ENCODE measurements at regions not wholly inside any gene's neighbourhood (a gene's known extent, or its start where the extent isn't known, plus 50 kb on each side); places are given as distances from the start of the nearest gene placed in this dataset.

GRCh38 chr16:82433042-82433441, 193.7 kb upstream of the CDH13 start:
- DNase-seq: no peak
- in situ Hi-C loops (cut with MboI; ENCODE audit: low pct_unique_long_range_greater_than_20kb, low sequenced_read_pairs): no loop called here

- no peak for DNase-seq
- in situ Hi-C loops (cut with MboI; ENCODE audit: low pct_unique_long_range_greater_than_20kb, low sequenced_read_pairs): no loop called here
Measured at GRCh38 chr16:82432261-82432660, 194.5 kb upstream of the CDH13 start.

- in situ Hi-C loops (cut with MboI; ENCODE audit: low pct_unique_long_range_greater_than_20kb, low sequenced_read_pairs): no loop called here
- DNase-seq: no peak
Measured at GRCh38 chr16:82425661-82426060, 201.1 kb upstream of the CDH13 start.

- DNase-seq: no peak
- in situ Hi-C loops (cut with MboI; ENCODE audit: low pct_unique_long_range_greater_than_20kb, low sequenced_read_pairs): no loop called here
Measured at GRCh38 chr16:82421851-82422250, 204.9 kb upstream of the CDH13 start.

- no peak for DNase-seq
- in situ Hi-C loops (cut with MboI; ENCODE audit: low pct_unique_long_range_greater_than_20kb, low sequenced_read_pairs): no loop called here
Measured at GRCh38 chr16:82419332-82419731, 207.4 kb upstream of the CDH13 start.

- in situ Hi-C loops (cut with MboI; ENCODE audit: low pct_unique_long_range_greater_than_20kb, low sequenced_read_pairs): no loop called here
- DNase-seq: no peak
Measured at GRCh38 chr16:82414476-82414875, 212.3 kb upstream of the CDH13 start.

GRCh38 chr16:82412770-82413169, 214.0 kb upstream of the CDH13 start:
- in situ Hi-C loops (cut with MboI; ENCODE audit: low pct_unique_long_range_greater_than_20kb, low sequenced_read_pairs): no loop called here

GRCh38 chr16:82405736-82406135, 221.0 kb upstream of the CDH13 start:
- no peak for DNase-seq
- in situ Hi-C loops (cut with MboI; ENCODE audit: low pct_unique_long_range_greater_than_20kb, low sequenced_read_pairs): no loop called here

More at GRCh38 chr16:82412770-82413169, 214.0 kb upstream of the CDH13 start:
- DNase-seq: no peak

GRCh38 chr16:82404586-82405315, 222.0 kb upstream of the CDH13 start:
- no peak for DNase-seq
- in situ Hi-C loops (cut with MboI; ENCODE audit: low pct_unique_long_range_greater_than_20kb, low sequenced_read_pairs): no loop called here

GRCh38 chr16:82402665-82403218, 224.0 kb upstream of the CDH13 start:
- in situ Hi-C loops (cut with MboI; ENCODE audit: low pct_unique_long_range_greater_than_20kb, low sequenced_read_pairs): no loop called here

GRCh38 chr16:82400046-82400445, 226.7 kb upstream of the CDH13 start:
- in situ Hi-C loops (cut with MboI; ENCODE audit: low pct_unique_long_range_greater_than_20kb, low sequenced_read_pairs): no loop called here
- no peak for DNase-seq

More at GRCh38 chr16:82402665-82403218, 224.0 kb upstream of the CDH13 start:
- DNase-seq: no peak

- in situ Hi-C loops (cut with MboI; ENCODE audit: low pct_unique_long_range_greater_than_20kb, low sequenced_read_pairs): no loop called here
Measured at GRCh38 chr16:82396509-82396908, 226.5 kb upstream of the MPHOSPH6 start.

GRCh38 chr16:82395212-82395611, 225.2 kb upstream of the MPHOSPH6 start:
- in situ Hi-C loops (cut with MboI; ENCODE audit: low pct_unique_long_range_greater_than_20kb, low sequenced_read_pairs): no loop called here
- no peak for DNase-seq

More at GRCh38 chr16:82396509-82396908, 226.5 kb upstream of the MPHOSPH6 start:
- no peak for DNase-seq

GRCh38 chr16:82391690-82392089, 221.7 kb upstream of the MPHOSPH6 start:
- in situ Hi-C loops (cut with MboI; ENCODE audit: low pct_unique_long_range_greater_than_20kb, low sequenced_read_pairs): no loop called here
- DNase-seq: no peak

- in situ Hi-C loops (cut with MboI; ENCODE audit: low pct_unique_long_range_greater_than_20kb, low sequenced_read_pairs): no loop called here
- DNase-seq: no peak
Measured at GRCh38 chr16:82389956-82390650, 220.1 kb upstream of the MPHOSPH6 start.

GRCh38 chr16:82386761-82387160, 216.7 kb upstream of the MPHOSPH6 start:
- in situ Hi-C loops (cut with MboI; ENCODE audit: low pct_unique_long_range_greater_than_20kb, low sequenced_read_pairs): no loop called here
- DNase-seq: no peak

- DNase-seq: no peak
- in situ Hi-C loops (cut with MboI; ENCODE audit: low pct_unique_long_range_greater_than_20kb, low sequenced_read_pairs): no loop called here
Measured at GRCh38 chr16:82384949-82385348, 214.9 kb upstream of the MPHOSPH6 start.

- in situ Hi-C loops (cut with MboI; ENCODE audit: low pct_unique_long_range_greater_than_20kb, low sequenced_read_pairs): no loop called here
- DNase-seq: no peak
Measured at GRCh38 chr16:82384017-82384416, 214.0 kb upstream of the MPHOSPH6 start.

GRCh38 chr16:82382521-82382920, 212.5 kb upstream of the MPHOSPH6 start:
- in situ Hi-C loops (cut with MboI; ENCODE audit: low pct_unique_long_range_greater_than_20kb, low sequenced_read_pairs): no loop called here

GRCh38 chr16:82379551-82379950, 209.5 kb upstream of the MPHOSPH6 start:
- DNase-seq: no peak
- in situ Hi-C loops (cut with MboI; ENCODE audit: low pct_unique_long_range_greater_than_20kb, low sequenced_read_pairs): no loop called here

More at GRCh38 chr16:82382521-82382920, 212.5 kb upstream of the MPHOSPH6 start:
- no peak for DNase-seq

All from KBM-7 (cell line).